Stromal cell of bone marrow (primary cell): ENCODE measurements at regions not wholly inside any gene's neighbourhood (a gene's known extent, or its start where the extent isn't known, plus 50 kb on each side); places are given as distances from the start of the nearest gene placed in this dataset.

ENCODE experiments used
- DNase-seq: peaks from one replicate; pipeline ENCODE4 v3.0.0-alpha.2; 2012; ENCODE audit warnings: low read depth

DNA sequence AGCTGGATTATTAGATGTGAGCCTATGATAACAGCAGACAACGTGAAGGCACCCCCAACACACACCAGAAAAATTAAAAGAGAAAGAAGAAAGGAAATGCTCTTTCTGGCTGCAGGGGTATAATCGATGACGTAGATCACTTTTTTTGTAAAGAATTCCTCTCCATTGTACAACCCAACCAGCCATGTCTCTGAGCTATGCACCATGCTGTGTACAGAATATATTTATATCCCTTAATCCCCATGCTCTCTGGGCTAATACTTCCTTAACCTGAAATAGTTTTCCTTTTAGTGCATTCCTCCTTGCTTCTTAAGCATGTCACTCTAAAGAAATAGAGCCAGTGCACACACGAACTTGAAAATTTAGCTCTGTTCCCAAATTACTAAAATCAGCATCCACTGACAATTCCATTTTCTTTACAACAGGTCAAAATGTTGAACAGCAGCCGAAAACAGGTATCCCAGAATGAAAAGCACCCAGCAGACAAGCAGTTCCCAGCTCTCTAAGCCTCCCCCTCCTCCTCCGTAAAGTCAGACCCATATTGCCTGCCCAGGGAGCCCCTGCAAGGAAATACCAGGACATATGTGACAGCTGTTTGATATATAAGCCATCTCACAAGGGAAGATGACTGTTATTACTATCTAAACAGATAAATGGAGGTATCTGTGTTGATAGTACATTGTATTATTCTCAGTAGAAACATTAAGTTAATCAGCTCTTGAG, 247.4 kb upstream of the RAB6C start:
- no peak for DNase-seq

DNA sequence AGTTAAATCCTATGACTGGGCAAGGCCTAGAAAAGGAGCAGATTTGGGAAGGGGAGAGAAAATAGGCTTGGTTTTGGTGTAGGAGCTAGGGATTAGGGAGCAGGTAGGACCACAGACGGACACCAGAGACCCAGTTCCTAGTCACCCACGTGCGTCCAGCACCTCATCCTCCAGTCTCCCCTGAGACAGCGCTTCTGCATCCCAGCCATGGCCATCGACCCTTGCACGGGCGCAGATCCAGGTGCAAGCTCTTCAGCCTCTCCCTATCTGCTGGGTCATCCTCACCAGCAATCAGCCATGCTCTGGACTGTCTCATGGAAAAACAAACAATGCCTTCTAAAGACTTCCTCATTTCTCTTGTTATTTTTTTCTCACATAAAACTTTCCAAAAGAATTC, 246.8 kb upstream of the RAB6C start:
- no peak for DNase-seq

- DNase-seq: no peak
Measured at GRCh38 chr2:129733041-129733440, 246.4 kb upstream of the RAB6C start.

DNA sequence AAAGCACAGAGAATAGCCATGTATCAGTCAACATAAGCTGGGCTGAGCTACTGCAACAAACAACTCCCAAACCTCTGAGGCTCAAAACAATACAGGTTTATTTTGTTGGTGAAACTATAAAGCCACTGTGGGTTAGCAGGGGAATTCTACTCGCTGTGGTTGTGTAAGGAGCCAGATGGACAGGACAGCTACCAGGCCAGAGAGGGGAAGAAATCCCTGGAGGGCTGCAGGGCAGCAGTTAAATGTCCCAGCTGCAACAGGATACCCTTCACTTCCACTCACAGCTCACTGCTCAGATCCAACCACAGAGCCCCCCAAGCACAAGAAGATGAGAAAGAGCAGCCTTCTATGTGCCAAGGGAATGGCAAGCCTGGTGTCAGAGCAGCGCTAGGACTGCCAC, 245.9 kb upstream of the RAB6C start:
- DNase-seq: no peak

- DNase-seq: no peak
Measured at GRCh38 chr2:129734343-129735034, 245.0 kb upstream of the RAB6C start.

- DNase-seq: no peak
Measured at GRCh38 chr2:129735576-129735975, 243.9 kb upstream of the RAB6C start.

GRCh38 chr2:129737660-129738527, 241.6 kb upstream of the RAB6C start:
- no peak for DNase-seq

GRCh38 chr2:129738799-129739198, 240.7 kb upstream of the RAB6C start:
- DNase-seq: no peak

- no peak for DNase-seq
Measured at GRCh38 chr2:129740504-129740903, 239.0 kb upstream of the RAB6C start.

DNA sequence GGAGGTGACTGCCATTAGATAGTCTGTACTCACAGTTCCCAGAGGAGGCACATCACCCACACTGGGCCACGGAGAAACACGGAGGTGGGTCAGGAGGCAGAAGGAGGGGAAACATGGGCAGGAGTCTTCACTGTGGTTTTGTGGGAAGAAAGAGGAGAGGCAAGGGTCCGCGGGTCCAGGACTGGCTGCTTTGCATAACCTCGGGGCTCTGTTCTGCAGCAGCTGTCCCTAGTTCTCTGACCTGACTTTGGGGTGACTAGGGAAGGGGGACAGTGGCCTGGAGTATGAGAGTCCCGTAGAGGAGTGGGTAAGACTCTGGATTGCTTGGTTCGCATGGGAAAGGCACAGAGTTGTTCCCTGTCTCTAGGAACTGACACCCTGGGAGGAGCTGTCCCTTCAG, 238.3 kb upstream of the RAB6C start:
- DNase-seq: no peak

DNA sequence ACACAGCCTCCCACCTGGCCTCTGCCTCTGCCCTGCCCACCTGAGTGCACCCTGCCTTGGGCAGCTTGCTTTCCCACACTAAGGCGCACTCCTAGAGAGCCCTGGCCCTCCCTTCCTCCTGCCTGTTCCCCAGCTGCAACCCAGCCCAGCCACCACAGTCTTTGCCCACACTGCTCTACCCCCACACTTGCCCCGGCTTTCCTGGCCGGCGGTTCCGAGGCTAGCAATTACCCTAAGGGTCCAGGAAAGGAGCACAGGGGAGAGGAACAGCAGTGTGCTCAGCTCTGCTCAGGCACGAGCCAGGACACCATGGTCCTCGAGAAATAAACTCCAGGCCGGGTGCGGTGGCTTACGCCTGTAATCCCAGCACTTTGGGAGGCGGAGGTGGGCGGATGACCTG, 237.8 kb upstream of the RAB6C start:
- DNase-seq: no peak

GRCh38 chr2:129742415-129743180, 236.9 kb upstream of the RAB6C start:
- DNase-seq: no peak

DNA sequence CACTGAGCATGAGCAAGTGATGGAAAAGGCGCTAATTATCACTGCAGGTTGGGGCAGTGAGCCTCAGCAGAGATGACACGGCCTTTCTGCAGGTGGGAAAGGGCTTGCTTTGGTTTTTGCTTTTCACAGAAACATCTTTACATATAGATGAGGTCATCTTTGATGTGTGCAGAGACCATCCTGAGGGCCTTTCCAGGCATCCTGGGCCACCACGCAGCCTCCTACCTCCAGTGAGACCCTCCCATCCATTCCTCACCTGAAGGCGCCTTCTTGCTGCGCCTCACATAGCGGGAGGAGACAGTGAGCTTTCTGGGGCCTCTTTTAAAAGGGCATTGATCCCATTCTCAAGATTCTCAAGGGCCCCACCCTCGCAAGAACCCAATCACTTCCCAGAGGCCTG, 235.3 kb upstream of the RAB6C start:
- DNase-seq: no peak

DNA sequence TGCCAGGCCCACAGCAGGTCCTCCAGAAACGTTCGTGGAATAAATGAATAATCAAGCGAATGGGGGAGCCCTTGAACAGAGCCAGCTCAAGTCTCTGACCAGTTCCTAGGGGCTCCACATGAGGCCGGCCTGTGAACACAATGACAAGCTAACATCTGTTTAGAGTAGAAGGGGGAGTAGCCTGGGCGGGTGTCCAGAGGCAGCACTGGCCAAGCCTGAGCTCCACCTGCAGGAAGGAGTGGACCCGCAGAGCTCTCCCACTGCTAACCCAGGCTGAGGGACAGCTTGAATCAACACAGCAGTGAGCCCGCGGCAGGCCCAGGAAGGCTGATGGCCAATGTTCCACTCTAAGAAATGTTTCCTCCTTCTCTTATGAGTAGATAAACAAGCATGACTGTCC, 234.8 kb upstream of the RAB6C start:
- no peak for DNase-seq

DNA sequence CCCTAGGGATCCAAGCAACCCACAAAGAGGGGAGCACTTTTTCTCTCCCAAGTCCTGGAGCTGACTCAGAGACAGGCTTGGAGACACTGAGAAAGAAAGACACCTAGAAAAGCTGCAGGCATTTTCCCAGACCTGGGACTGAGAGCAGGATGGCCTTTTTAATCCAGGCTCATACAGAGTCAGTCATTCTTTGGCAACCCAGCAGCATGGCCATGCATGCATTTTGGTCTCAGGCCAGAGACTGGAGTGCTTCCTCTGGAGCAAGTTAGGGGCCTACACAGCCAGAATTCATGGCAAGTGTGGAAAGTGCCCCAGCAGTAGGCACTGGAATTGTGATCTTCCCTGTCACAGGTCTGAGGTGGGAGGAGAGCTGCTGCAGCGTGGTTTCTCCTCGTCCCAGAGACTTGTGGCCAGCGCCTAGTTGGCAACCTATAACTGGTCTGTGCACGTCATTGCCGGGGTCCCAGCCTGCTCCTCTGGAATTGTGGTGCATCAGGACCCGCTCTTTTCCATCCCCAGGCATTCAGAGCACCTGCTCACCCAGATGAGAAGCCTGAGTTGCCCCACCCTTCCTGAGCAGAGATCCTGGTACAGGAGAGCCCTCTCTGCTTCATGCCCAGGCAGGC, 231.9 kb upstream of the RAB6C start:
- DNase-seq: no peak

GRCh38 chr2:129748250-129748649, 231.2 kb upstream of the RAB6C start:
- no peak for DNase-seq

DNA sequence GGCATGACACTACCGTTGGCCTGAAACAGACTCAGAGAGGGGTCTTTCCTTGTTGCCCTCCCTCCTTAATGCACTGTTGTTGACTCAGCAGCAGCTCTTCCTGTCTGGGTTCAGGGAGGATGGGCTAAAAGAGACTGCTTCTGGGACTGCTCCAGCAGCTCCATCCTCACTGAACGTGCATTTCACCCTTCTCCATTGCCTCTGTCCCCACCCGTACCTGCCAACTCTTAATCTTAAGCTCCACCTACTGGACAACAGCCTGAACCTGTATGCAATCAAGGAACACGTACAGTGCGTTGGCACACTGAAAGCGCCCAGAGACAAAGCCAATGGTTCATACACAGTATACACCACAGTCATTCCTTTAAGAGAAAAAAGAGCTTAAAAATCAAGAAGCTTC, 230.8 kb upstream of the RAB6C start:
- no peak for DNase-seq

DNA sequence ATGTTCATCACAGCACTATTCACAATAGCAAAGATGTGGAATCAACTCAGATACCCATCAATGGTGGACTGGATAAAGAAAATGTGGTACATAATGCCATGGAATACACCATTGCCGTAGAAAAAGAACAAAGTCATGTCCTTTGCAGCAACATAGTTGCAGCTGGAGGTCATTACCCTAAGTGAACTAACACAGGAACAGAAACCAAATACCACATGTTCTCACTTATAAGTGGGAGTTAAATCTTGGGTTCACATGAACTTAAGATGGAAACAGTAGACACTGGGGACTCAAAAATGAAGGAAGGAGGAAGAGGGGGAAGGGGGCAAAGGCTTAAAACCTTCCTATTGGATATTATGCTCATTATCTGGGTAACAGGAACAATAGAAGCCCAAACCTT, 228.1 kb upstream of the RAB6C start:
- no peak for DNase-seq

- no peak for DNase-seq
Measured at GRCh38 chr2:129752176-129752575, 227.3 kb upstream of the RAB6C start.

DNA sequence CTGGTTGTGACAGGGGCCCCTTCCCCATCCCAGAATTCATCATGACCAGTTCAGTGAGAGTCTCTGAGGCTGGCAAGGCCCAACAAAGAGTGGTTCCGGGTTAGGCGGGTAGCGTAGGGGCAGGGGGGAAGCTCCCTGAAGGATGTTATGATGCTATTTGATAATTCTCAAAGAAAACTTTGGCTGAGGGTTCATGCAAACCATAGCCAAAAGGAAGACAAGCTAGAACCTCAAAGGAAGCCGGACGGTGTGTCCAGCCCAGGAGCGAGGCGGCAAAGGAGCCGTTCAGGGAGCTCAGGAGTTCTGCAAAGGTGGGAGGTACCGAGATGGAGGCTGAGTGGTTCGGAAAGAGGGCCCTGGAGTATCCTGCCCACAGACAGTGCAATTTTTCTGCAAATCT, 226.8 kb upstream of the RAB6C start:
- no peak for DNase-seq

- no peak for DNase-seq
Measured at GRCh38 chr2:129753261-129753660, 226.2 kb upstream of the RAB6C start.

DNA sequence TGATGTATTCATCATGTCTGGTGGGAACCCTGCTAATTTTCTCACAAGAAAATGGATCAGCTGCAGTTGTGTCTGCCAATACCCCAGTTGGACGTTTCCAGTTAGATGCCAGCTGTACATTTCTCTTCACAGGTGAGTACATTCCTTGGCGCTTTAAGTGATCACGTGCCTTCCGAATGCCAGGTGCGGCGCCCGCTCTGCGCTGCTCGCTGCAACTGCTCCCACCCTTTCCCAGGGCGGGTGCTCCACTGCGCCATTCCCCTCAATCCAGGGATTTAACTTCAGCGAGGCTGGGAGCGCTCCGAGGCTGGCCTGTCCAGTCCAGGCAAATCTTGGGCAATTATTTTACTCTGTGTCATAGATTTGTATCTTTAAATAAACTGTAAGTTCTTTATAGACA, 225.0 kb upstream of the RAB6C start:
- no peak for DNase-seq
